HepG2 (cell line): ENCODE measurements at regions not wholly inside any gene's neighbourhood (a gene's known extent, or its start where the extent isn't known, plus 50 kb on each side); places are given as distances from the start of the nearest gene placed in this dataset.
A peak's percentile ranks its signal among the peaks of the same experiment; 100 is the strongest.

ENCODE experiments used
- ATAC-seq: fragments of 200-7000 bp; cut with Tn5 transposase; 3 replicates; pipeline ENCODE4 v1.9.1; 2020; ENCODE audit warnings: mild to moderate bottlenecking, moderate library complexity
- BruUV-seq: library from RNA; stranded (reverse); fragments of 400-500 nt; replicated peaks from 2 replicates; lab custom pipeline; 2021; lab: Mats Ljungman, UMichigan
- CTCF ChIA-PET: fragments of 300-600 bp; formaldehyde crosslinking; extraction: SDS; loops from one replicate; lab custom pipeline; 2021; ENCODE audit warnings: low total read pairs, inconsistent platforms, low intra/inter-chr PET ratio; lab: Yijun Ruan, JAX
- POLR2A ChIA-PET: fragments of 350-600 bp; sonication (Branson Sonifier 250); formaldehyde crosslinking; loops from one replicate; lab custom pipeline; 2020; ENCODE audit warnings: antibody characterized with exemption, inconsistent platforms; lab: Yijun Ruan, JAX
- DNase-seq: peaks from one replicate; pipeline ENCODE4 v3.0.0-alpha.2; 2015; ENCODE audit warnings: low spot score
- FAIRE-seq: peaks from 3 replicates; lab custom pipeline; 2011; peaks lifted over from hg19 to GRCh38; lab: Jason Lieb, UNC
- H2AFZ ChIP-seq: one replicate; pipeline ENCODE4 v1.6.1; 2011; ENCODE audit warnings: low read length, inconsistent platforms
- H3K27ac ChIP-seq: fragments of 300-600 bp; 3 replicates; pipeline ENCODE4 v1.8.0; 2011; ENCODE audit warnings: mixed run types, mild to moderate bottlenecking, mixed read lengths, low read length, inconsistent platforms; ENCODE audit not compliant: insufficient read depth; ENCODE audit errors: extremely low read length
- H3K27me3 ChIP-seq, 2 experiments: fragments of 200-600 bp in 1 of 2; 2 replicates in 1 of 2; 3 replicates in 1 of 2; pipeline versions ENCODE4 v1.6.0 to v1.8.0; 2011; ENCODE audit warnings: low read length in 2 of 2, mild to moderate bottlenecking in 2 of 2, moderate library complexity in 2 of 2, inconsistent platforms in 1 of 2; ENCODE audit not compliant: insufficient read depth in 2 of 2, control insufficient read depth in 1 of 2
- H3K36me3 ChIP-seq, 2 experiments: fragments of 200-600 bp in 1 of 2; replicated peaks in 1 of 2; 2 replicates in 1 of 2; 3 replicates in 1 of 2; pipeline versions ENCODE4 v1.5.1 to v1.8.0; 2011; ENCODE audit warnings: low read length in 2 of 2, inconsistent platforms in 1 of 2; ENCODE audit not compliant: insufficient read depth in 2 of 2, control insufficient read depth in 1 of 2
- H3K4me1 ChIP-seq: 2 replicates; pipeline ENCODE4 v1.5.1; 2012; ENCODE audit warnings: low read length, inconsistent platforms; ENCODE audit not compliant: insufficient read depth
- H3K4me2 ChIP-seq: 2 replicates; pipeline ENCODE4 v1.6.0; 2011; ENCODE audit warnings: low read depth, low read length, inconsistent platforms
- H3K4me3 ChIP-seq, 3 experiments: fragments of 200-600 bp in 1 of 3; sonication (generic), shearing (Covaris generic) in 1 of 3; replicated peaks in 1 of 3; 2 replicates each; pipeline ENCODE4 v1.5.1; 2011 to 2016; ENCODE audit warnings: low read length in 3 of 3, inconsistent platforms in 2 of 3, low read depth in 2 of 3, mild to moderate bottlenecking in 2 of 3, control low read depth in 1 of 3, mixed read lengths in 1 of 3; ENCODE audit not compliant: insufficient read depth in 1 of 3
- H3K79me2 ChIP-seq: one replicate; pipeline ENCODE4 v1.6.1; 2011; ENCODE audit warnings: low read length, inconsistent platforms; ENCODE audit not compliant: insufficient read depth
- H3K9ac ChIP-seq: 2 replicates; pipeline ENCODE4 v1.6.0; 2011; ENCODE audit warnings: mild to moderate bottlenecking, low read depth, low read length, inconsistent platforms; ENCODE audit not compliant: insufficient read depth
- H3K9me3 ChIP-seq: 2 replicates; pipeline ENCODE4 v1.5.1; 2012; ENCODE audit warnings: mild to moderate bottlenecking, low read length
- H4K20me1 ChIP-seq: 2 replicates; pipeline ENCODE4 v1.6.0; 2011; ENCODE audit warnings: inconsistent platforms, mild to moderate bottlenecking, low read length, moderate library complexity; ENCODE audit not compliant: insufficient read depth
- HOXA7 ChIP-seq: sonication (generic); formaldehyde crosslinking; IDR thresholded peaks from 2 replicates; pipeline ENCODE4 v1.8.1; 2022; ENCODE audit warnings: mild to moderate bottlenecking, missing genetic modification reagents, moderate library complexity
- MEIS2 ChIP-seq: sonication (generic); formaldehyde crosslinking; IDR thresholded peaks from 2 replicates; pipeline ENCODE4 v1.9.0; 2021; ENCODE audit warnings: mild to moderate bottlenecking, missing genetic modification reagents
- MNT ChIP-seq: fragments of 450-650 bp; IDR thresholded peaks from 2 replicates; pipeline ENCODE4 v1.6.1; 2016
- NONO ChIP-seq, 2 experiments: fragments of 450-650 bp in 1 of 2; sonication (generic) in 1 of 2; formaldehyde crosslinking in 1 of 2; IDR thresholded peaks in 1 of 2; conservative IDR thresholded peaks in 1 of 2; 2 replicates each; pipeline versions ENCODE4 v1.6.1 to v1.8.0; 2017 to 2022; ENCODE audit warnings: mild to moderate bottlenecking in 1 of 2, missing genetic modification reagents in 1 of 2, moderate library complexity in 1 of 2
- SKIL ChIP-seq: sonication (generic); formaldehyde crosslinking; IDR thresholded peaks from 2 replicates; pipeline ENCODE4 v1.8.0; 2022; ENCODE audit warnings: missing genetic modification reagents, mild to moderate bottlenecking, moderate library complexity, borderline replicate concordance
- SP1 ChIP-seq, 2 experiments: fragments of 450-650 bp in 1 of 2; sonication (generic) in 1 of 2; formaldehyde crosslinking in 1 of 2; IDR thresholded peaks; 2 replicates each; pipeline versions ENCODE4 v1.4.0 to v1.6.1; 2016 to 2020; ENCODE audit warnings: missing genetic modification reagents in 1 of 2
- ZNF543 ChIP-seq: sonication (generic); formaldehyde crosslinking; IDR thresholded peaks from 2 replicates; pipeline ENCODE4 v1.4.0; 2020; ENCODE audit warnings: mild to moderate bottlenecking, missing genetic modification reagents
- WGBS: methylation state at CpG from one replicate; pipeline ENCODE4 v1.1.6; 2017; ENCODE audit warnings: low lambda C conversion rate; 5-methylcytosine and 5-hydroxymethylcytosine counted together
- in situ Hi-C: cut with HindIII; loops from 2 replicates; pipeline ENCODE4 v1.10.0; 2017; ENCODE audit warnings: low pct_unique_long_range_greater_than_20kb; ENCODE audit not compliant: extremely low pct_ligation_motif_present
- intact Hi-C: fragments of 100-400 bp; cut with micrococcal nuclease; formaldehyde crosslinking; loops from one replicate; pipeline ENCODE4 v1.10.0; 2022; ENCODE audit not compliant: unreplicated experiment

GRCh38 chr2:239723486-239724193, 301.5 kb downstream of the NDUFA10 start:
- in situ Hi-C loops (no loop called here), intact Hi-C loops (no loop called here)
- no TSS peak for BruUV-seq
- POLR2A ChIA-PET = no interaction called here
- Histone ChIP-seq H3K4me3 (no peak overlapping the region), H3K79me2 (no peaks in the 10 kb centered on the region), H3K4me1 (no peaks in the 10 kb centered on the region), H3K9me3 (no peaks in the 10 kb centered on the region), H3K27me3 (peaks cover 21 to 81% of the 10 kb centered on the region in 2 experiments), H3K27ac (no peak overlapping the region), H2AFZ (no peak overlapping the region), H3K9ac (no peak overlapping the region), H4K20me1 (peaks cover 6% of the 10 kb centered on the region; the same call in 1 of the 2 replicates), H3K36me3 (no peaks in the 10 kb centered on the region), H3K4me2 (no peak overlapping the region)
- DNase-seq (no peak), FAIRE-seq (no peak), ATAC-seq (no peak)
- CTCF ChIA-PET = no interaction called here
- WGBS = 27% methylated on average over 9 of the region's 9 CpGs
- TF ChIP-seq HOXA7 (CRISPR knock-in tag) (0 out of 2 replicates have a peak, but pooled peaks have one; percentile 53), MNT (peak; percentile 95), ZNF543 (CRISPR knock-in tag) (no peak), MEIS2 (CRISPR knock-in tag) (no peak), NONO (IDR thresholded peaks at IDR 0.05) (0 out of 2 replicates have a peak, but pooled peaks have one; percentile 8), NONO (CRISPR knock-in tag; conservative IDR thresholded peaks at IDR 0.05) (no peak), SP1 (IDR thresholded peaks at IDR 0.05) (0 out of 2 replicates have a peak, but pooled peaks have one; percentile 11), SP1 (CRISPR knock-in tag; IDR thresholded peaks at IDR 0.05) (no peak), SKIL (CRISPR knock-in tag) (0 out of 2 replicates have a peak, but pooled peaks have one; percentile 22)
